GM18867 (cell line): ENCODE measurements at regions not wholly inside any gene's neighbourhood (a gene's known extent, or its start where the extent isn't known, plus 50 kb on each side); places are given as distances from the start of the nearest gene placed in this dataset.

Experiments used
- ATAC-seq: cut with Tn5 transposase; IDR thresholded peaks from one replicate; pipeline ENCODE4 v1.9.1; 2021; ENCODE audit warnings: mild to moderate bottlenecking, moderate library complexity; ENCODE audit not compliant: unreplicated experiment

DNA sequence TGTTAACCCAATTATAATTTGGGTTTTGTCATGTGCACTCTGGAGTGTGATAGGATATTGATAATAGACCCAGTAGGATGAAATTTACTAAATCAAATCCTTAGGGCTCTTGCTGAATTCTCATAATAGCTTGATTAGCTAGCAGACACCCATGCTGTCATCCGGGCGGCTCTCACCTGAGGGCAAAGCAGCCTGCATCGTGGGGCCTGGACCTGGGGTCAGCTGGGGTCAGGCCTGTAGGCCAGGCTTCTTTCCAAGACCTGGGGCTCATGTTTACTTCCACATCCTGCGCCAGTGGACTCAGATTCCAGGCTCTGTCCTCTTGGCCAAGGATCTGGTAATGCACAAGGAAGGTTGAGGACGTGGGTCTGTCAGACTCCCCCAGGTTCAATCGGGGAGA lies 486.3 kb downstream of the NPHP4 start:
- no peak for ATAC-seq

DNA sequence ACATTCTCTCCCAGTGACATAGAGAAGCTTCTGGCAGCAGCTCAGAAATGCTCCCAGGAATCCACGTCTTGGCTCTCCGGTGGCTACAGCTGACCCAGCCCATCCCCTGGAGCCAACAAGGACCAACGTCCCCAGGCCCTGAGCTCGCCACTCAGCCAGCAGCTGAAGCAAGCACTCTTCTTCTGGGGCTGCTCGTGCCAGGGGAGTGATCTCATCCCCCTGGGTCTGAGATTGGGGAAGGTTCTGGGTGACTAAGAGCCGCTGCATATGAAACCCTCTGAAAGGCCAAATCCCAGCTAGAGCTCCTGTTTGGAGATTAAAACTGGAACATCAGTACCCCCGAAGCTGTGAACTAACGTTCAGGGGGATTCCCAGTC lies 487.9 kb downstream of the NPHP4 start:
- no peak for ATAC-seq

DNA sequence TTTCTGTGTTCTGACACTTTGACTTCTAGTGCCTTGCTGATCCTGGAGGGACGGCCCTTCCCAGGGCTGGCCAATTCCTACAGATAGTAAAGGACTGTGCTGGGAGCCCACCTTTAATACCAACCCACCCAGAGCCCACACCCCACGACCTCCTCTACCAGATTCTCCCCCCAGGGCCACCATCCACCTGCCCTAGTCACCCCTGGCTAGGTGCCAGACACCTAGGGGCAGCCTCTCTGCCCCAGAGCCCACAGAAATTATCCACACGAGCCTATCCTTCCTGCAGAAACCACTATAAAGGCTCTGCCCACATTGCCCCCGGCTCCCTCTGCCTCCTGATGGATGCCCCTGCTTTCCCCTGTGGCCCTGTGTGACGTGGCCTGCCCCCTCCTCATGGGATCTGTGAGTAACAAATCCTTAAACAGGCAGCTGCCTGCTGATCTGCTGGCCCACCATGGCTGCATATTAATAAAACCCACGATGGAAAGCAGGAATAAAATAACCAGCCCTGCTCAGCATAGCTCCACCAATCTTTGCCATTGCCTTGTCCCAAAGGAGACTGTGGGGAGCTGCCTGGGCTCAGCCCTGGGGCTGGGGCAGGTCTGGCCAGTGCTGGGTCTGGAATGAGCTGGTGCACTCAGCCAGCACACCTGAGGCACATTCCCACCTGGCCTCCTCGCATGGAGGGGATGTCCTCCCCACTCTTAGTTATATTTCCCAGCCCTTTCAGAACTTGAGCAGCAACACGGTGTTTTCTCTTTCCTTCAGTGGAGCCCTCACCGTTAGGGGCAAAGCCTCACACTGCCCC lies 488.5 kb downstream of the NPHP4 start:
- ATAC-seq = no peak

DNA sequence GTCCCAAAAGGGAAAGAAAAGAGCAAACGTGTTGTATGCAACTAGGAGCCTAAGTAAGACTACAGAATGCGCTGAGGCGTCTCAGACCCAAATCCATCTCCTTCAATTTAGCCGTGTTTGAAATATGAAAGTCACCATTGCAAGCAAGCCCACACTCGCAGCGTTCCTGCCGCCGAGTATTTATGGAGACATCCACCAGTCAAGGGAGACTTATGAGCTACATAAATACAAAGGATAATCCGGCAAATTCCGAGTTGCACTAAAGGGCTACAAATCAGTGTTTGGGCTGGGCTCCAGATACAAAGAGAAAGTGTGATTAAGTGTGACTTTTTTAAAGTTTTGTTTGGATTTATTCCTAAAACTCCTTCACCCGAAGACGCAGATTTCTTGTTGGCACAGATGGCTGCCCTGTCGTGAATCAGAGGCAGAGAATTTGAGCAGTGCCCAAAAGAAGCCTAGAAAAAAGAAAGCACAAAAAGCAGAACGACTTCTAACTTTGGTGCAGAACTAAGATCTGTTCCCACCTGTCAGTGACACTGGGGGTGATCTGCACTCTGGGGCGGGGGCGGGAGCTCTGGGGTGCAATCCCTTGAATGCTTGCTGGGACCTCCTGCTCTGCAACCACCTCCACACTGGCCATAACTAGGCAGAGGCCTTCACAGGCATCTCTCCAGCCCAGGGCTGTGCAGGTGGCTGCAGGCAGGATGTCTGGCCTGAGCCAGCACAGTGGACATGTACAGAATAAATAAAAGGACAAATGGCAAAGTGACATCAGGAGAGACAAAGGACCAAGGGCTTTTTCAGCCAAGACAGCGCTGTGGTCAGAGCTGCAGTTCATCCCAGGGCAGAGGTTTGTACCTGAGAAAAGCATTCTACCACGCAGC lies 489.7 kb downstream of the NPHP4 start:
- ATAC-seq = no peak

DNA sequence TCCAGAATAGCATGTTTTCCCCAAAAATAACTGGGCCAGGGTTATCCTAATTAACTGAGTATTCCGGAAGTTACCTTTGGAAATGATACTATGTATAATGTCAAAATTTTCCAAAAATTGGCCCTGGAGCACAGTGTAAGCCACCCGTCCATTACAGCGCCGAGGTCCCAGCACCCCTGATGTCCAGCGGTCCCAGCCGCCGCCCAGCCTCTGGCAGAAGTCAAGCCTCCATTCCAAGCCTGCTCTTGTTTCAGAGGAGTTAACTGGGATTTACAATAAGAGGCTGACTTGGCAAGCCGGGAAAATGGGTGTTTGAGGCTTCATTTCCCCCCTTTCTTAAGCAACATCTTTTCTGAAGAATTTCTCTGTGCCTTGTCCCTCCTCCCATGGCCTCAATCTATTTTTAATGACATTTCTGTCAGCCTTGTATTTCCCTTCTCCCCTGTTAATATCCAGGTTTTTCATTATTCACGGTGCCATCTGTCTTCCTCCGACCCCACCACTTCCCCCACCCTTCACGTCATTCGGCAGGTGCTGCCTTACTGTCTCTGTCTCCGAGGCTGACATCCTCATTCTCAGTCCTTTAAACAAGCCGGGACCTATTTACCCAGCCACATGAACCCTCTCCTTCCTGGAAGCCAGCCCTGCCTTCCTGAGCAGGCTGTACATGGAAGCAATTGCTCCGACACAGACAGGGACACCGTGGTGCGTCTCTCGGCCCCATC lies 490.9 kb downstream of the NPHP4 start:
- ATAC-seq = no peak

DNA sequence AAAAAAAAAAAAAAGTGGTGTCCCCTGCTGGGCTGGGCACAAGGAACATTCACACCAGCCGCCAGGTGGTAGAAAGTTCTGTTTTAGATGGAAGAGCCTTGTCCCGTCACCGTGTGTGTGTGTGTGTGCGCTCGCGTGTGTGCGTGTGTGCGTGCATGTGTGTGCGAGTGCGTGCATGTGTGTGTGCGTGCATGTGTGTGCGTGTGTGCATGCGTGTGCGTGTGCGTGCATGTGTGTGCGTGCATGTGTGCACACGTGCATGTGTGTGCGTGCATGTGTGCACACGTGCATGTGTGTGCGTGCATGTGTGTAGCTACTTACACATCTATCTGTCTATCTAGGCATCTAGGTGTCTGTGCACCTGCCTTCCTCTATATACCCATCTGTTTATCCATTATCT lies 491.7 kb downstream of the NPHP4 start:
- no peak for ATAC-seq

DNA sequence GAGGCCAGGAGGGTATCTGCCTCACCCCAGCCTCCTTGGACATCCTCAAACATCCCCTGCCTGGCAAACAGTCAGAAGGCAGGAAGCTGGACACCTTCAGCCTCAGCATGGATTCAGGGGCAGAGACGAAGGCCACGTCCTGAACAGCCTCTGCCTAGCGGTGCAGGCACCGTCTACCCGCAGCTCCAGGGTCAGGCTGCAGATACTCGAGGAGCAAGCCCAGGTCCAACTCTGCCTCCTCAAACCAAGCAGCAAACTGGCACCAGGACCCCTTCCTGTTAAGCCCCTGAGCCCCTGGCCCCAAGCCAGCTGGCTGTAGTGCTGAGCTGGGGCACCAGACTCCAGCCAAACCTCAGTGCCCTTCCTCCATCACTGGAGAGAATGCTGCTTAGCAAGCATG lies 494.7 kb downstream of the NPHP4 start:
- no peak for ATAC-seq

DNA sequence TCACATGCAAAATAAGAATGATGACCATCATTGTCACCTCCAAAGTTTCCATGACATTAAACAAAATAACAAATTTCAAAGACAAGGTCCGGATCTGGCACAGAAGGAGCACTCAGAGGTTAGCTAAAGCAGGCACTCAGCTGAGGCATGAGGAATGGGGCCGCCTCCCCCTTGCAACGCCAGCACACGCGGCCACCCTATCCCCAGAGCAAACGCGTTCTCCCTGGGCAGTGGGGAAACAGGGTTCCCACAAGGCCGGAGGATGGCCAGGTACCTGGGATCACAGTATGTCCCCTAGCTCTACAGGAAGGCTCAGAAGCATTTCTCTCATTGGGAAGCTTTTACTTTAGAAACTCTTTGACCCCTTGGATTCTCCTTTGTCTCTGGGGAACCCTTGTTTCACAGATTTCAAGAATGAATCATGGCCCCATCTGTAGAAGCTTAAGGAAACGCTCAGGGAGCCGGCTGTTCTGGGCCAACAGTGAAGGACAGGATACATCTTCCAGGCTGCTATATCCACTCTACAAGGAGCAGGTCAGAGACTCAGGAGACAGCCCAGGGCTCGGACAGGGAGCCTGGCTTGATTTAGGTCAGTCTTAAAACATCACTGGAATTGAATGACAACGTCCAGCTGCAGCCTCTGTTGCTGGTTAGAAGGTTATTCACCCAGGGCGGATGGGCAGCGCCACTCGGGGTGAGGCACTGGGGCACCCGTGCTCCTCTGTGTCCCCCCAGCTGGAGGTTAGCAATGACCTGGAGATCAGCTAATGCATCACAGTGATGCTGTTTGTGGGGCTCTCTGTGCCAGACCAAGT lies 496.4 kb downstream of the NPHP4 start:
- ATAC-seq = no peak

DNA sequence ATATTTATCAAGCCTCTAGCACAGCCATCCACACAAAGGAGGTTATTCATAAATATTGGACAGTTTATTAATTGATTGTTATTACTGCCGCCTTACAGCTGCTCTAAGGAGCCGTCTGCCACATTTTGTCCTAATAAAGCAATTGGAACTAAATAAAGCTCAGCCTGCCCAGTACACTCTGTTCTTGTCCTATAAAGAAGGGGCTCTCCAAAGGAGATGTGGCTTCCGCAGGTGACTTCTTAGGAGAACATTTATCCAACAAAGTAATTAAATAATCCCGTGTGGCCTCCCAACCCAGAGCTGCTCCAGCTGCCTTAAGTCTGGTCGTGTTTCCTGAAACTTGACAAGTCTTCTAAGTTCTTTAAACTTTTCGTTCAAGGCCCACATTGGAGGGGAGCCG lies 497.7 kb downstream of the NPHP4 start:
- no peak for ATAC-seq

DNA sequence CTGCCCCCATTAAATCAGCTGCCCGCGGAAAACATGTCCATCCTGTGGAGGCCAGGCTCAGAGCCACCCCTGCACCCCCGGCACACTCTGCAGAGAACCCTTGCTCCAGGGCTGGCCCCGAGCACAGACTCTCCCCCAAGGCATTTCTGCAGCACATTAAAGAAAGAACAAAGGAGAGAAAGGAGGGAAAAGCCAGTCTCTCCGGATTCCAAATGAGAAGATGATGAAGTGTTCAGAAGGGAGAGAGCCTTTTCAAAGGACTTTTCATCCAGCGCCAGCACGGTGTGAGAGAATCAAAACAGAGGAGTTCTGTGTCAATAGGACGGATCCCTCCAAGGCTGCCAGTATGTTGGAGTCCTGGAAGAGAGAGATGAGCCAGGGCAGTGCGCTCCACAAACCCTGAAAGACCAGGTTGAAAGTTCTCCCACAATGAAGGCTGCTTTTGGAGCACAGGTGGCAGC lies 498.3 kb downstream of the NPHP4 start:
- ATAC-seq = no peak

DNA sequence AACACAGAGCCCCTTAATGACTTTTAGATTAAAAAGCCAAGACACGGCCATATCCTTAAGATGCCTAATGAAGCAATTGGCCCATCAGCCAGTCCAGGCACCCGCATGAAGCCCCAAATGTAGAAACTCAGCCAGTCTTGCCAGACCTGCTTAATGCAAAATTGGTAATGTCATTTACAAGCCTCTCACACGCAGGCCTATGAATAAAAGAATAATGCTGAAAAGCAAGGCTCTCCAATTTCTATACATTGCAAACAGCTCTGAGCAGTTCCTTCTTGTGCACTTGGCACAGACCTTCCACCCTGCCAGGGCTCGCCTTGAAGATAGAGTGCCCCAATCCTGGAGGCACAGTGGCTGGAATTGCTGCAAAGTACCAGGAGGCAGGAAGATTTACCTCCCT lies 498.9 kb downstream of the NPHP4 start:
- ATAC-seq = no peak

DNA sequence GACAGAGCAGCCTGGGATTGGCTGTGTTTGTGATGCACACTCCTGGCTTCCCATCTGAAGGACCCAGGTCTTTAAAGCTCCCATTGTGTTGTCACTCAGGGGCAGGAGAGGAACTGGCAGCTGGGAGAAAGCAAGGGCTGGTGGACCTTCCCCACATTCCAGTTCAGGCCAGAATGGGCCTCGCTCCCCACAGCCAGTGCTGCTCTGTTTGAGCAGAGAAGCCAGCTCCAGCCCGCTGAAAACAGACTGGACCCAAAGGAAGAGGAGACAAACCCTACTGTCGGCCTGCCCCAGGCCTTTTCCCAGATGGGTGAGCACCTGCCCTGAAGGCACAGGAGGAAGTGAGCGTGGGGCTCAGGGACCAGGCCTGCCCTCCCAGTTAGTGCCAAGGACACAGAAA lies 499.4 kb downstream of the NPHP4 start:
- ATAC-seq = no peak

DNA sequence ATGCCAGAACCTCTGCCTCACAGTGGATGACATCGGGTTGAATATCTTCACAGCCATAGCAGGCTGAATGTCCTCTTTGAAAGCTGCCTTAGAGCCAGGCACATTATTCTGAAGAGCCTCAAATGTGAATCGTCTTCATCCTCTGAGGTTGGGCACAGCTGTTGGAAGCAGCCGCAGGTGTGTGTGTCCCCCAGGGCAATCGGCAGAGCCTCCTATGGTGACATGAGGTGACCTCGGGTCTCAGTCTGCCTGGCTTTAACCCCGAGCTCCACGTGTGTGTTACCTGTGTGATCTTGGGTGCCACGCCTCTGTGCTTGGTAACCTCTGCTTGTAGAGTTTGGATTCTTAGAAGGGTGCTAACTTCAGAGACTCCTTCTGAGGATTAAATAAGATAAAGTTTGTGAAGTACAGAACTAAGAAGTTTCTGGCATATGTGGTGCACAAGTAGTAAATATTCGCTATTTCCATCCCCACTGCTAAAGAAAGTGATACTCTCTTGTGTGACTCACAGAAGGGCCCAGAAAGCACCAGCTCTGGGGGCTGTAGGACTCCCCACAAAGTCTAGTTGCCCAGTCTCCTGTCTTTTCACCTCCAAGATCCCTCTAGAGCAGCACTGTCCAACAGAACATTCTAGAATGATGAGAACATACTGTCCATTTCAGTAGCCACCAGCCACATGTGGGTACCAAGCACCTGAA lies 500.9 kb downstream of the NPHP4 start:
- no peak for ATAC-seq

DNA sequence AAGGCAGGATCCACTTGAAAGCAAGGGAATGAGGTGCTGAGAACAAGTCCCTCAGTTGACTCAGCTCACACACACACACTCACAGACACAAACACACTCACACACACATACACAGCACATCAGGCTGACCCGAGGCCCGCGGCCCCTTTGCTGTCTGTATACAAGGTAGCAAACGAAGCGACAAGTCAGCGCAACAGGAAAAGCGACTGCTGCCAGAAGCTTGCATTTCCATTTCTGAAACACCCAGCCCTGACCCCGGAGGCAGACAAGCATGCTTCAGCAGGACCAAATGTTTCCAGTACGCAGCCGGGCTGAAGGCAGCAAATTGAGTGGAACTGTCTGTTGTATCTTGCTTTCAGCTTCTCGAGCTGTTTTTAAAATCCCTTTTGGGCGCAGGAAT lies 501.6 kb downstream of the NPHP4 start:
- no peak for ATAC-seq

DNA sequence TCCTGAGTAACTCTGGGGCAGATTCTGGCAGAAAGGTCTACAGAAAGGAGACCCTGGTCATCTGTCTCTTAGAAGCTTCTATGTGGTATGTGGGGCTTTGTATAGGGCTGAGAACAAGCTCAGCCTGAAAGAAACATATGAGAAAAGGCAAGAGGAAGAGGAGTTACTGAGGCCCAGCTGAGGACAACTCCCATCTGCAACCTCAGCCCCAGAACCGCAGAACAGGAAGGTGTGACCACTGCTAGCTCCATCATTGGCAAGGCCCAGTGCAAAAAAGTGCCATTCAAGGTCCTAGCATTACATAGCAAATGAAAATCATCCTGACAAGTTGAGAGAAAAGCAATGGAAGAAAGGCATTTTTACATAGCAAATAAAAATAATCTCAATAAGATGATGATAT lies 503.8 kb downstream of the NPHP4 start:
- ATAC-seq = no peak

DNA sequence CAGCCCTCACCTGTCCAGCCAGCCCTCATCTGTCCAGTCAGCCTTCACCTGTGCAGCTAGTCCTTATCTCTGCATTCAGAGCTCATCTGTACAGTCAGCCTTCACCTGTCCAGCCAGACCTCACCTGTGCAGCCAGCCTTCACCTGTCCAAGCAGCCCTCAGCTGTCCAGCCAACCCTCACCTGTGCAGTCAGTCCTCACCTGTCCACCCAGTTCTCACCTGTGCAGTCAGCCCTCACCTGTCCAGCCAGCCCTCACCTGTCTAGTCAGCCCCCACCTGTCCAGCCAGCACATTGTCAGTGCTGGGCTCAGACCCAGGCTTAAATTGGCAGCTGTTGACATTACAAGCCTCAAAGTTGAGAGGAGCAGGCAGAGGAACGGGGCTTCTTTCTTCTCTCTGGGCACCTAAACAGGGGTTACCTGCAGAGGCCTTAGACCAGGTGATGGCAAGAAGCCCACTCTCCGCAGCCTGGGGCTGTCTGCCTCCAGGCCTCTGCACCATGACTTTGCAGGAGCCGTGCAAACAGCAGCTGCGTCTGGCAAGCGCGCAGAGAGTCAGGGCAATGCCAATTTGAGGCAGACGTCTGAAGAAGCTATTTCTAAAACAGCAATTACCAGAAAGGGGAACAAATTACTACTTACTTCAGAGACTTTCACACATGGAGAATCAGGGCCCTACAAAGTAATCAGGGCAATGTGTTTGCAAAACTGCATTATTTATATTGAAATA lies 506.1 kb downstream of the NPHP4 start:
- no peak for ATAC-seq

DNA sequence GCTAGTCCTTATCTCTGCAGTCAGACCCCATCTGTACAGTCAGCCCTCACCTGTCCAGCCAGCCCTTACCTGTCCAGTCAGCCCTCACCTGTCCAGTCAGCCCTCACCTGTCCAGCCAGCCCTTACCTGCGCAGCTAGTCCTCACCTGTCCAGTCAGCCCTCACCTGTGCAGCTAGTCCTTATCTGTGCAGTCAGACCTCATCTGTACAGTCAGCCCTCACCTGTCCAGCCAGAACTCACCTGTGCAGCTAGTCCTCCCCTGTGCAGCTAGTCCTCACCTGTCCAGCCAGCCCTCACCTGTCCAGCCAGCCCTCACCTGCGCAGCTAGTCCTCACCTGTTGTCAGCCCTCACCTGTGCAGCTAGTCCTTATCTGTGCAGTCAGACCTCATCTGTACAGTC lies 506.8 kb downstream of the NPHP4 start:
- no peak for ATAC-seq

DNA sequence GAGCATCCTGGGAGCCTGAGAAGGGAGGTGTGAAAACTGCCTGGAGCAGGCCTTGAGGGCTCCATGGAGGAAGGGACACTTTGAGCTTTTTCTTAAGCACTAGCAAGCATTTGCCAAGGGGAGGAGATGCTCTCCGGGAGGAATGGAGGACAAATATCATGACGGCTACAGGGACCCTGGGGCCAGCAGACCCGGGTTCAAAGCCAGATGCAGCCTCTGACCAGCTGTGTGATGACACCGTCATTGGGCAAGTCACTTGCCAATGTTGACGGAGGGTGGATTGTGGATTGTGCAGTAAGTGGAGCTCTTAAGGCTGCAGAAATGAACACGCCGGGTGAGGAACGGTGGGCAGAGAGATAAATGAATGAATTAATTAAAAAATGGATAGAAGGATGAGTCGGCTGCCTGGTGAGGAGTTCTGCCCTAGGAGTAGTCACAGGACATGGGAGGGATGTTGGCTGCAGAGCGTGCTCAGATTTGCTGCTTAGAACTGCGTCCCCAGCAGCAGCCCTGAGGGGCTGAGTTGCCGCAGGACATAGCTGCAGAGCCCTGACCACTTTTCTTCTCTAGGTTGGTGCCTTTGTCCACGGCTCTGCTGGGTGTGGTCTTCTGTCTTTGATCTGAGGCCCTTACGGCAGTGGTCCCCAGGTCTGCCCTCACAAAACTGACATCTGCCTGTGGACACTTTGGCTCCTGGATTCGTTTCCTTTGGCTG lies 507.6 kb downstream of the NPHP4 start:
- no peak for ATAC-seq

DNA sequence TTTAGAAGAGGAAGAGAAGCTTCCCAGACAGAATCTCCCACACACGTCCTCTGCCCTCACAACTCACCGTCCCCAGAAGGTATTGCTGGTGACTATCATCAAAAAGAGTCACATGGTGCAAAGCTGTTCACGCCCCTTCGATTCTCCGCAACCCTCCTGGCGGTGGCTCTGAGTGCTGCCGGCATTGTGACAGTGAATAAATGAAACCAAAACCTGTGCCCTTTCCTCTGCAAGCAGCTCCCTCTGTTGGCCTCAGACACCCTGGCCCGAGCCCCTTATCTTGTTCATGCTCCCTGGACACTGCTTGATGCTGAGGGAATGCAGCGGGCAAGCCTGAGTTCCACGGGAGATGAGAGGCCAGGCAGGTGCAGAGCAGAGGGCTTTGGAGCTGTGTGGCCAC lies 510.3 kb downstream of the NPHP4 start:
- no peak for ATAC-seq
